ENCODE measurements at regions not wholly inside any gene's neighbourhood (a gene's known extent, or its start where the extent isn't known, plus 50 kb on each side); places are given as distances from the start of the nearest gene placed in this dataset.

GRCh38 chr16:66231452-66232160 is 134.9 kb upstream of the CDH5 start:
- Histone ChIP-seq H3K36me3 (replicated peaks in 1 of 2; ENCODE audit: control extremely low read depth in 1 of 2, control insufficient read depth in 1 of 2, extremely low read depth in 1 of 2, insufficient read depth in 2 of 2, low read length in 1 of 2) (no peaks in the 10 kb centered on the region), H3K27me3 (replicated peaks in 1 of 4; ENCODE audit: control extremely low read depth in 1 of 4, control insufficient read depth in 3 of 4, insufficient read depth in 4 of 4, low read length in 3 of 4) (peaks cover 0 to 2% (median 0%) of the 10 kb centered on the region in 4 experiments), H3K4me2 (replicated peaks; ENCODE audit: low read depth, low read length, poor library complexity, severe bottlenecking) (no peak overlapping the region), H3K4me3 (ENCODE audit: control extremely low read depth in 1 of 5, extremely low read depth in 1 of 5, insufficient read depth in 1 of 5, low read depth in 2 of 5, low read length in 4 of 5) (no peak overlapping the region), H2AFZ (ENCODE audit: insufficient read depth, low read depth, low read length, poor library complexity, severe bottlenecking) (no peak overlapping the region), H3K9me3 (ENCODE audit: control extremely low read depth in 1 of 3, control insufficient read depth in 2 of 3, insufficient read depth in 1 of 3, low read length in 2 of 3) (no peaks in the 10 kb centered on the region), H3K9ac (ENCODE audit: low read length) (no peak overlapping the region), H3K79me2 (ENCODE audit: control insufficient read depth, insufficient read depth, low read length) (no peaks in the 10 kb centered on the region), H4K20me1 (ENCODE audit: control insufficient read depth, insufficient read depth, low read length, poor library complexity, severe bottlenecking) (no peaks in the 10 kb centered on the region), H3K27ac (ENCODE audit: low read length in 2 of 2) (no peak overlapping the region), H3K4me1 (ENCODE audit: control insufficient read depth in 2 of 2, insufficient read depth in 2 of 2, low read length in 2 of 2) (no peaks in the 10 kb centered on the region)
- Mint-ChIP-seq H3K4me1 (no peaks in the 10 kb centered on the region), H3K27ac (no peak overlapping the region), H3K27me3 (peaks cover 16% of the 10 kb centered on the region), H3K9me3 (ENCODE audit: insufficient read depth) (no peaks in the 10 kb centered on the region), H3K4me3 (no peak overlapping the region)
- DNase-seq (no peak), ATAC-seq (ENCODE audit: low read depth) (no peak)
- ChIA-PET CTCF (no interaction called here), POLR2A (no interaction called here)
- 95% methylated on average over 5 of the region's 9 CpGs for WGBS (ENCODE audit: insufficient coverage)
- TF ChIP-seq, protein P1, sequence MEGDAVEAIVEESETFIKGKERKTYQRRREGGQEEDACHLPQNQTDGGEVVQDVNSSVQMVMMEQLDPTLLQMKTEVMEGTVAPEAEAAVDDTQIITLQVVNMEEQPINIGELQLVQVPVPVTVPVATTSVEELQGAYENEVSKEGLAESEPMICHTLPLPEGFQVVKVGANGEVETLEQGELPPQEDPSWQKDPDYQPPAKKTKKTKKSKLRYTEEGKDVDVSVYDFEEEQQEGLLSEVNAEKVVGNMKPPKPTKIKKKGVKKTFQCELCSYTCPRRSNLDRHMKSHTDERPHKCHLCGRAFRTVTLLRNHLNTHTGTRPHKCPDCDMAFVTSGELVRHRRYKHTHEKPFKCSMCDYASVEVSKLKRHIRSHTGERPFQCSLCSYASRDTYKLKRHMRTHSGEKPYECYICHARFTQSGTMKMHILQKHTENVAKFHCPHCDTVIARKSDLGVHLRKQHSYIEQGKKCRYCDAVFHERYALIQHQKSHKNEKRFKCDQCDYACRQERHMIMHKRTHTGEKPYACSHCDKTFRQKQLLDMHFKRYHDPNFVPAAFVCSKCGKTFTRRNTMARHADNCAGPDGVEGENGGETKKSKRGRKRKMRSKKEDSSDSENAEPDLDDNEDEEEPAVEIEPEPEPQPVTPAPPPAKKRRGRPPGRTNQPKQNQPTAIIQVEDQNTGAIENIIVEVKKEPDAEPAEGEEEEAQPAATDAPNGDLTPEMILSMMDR (IDR thresholded peaks at IDR 0.05) = no peak
- no peak for TF ChIP-seq EZH2 (IDR thresholded peaks at IDR 0.05; ENCODE audit: borderline replicate concordance, insufficient read depth, low read depth, low read length, poor library complexity, severe bottlenecking)
- intact Hi-C loops (cut with micrococcal nuclease) = no loop called here

DNA sequence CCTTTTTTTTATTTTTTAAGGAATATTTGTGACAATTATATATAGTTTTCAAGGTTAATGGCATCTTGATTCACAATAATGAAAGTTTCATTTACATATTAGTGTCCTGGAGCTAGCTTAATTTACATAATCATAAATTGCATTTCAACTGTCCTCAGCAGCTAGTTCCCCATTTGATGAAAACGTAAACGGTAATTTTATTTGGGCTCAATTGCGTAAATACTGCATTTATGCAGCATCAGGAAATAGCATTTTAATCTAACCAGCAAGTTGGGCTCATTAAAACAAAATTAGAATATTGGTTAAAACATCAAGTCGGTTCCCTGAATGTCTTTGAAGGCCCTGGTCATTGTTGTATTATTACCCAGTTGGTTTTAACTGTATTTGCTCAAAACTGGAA is 136.8 kb upstream of the CDH5 start:
- WGBS (ENCODE audit: insufficient coverage) = 20% methylated on average over 1 of the region's 4 CpGs
- intact Hi-C loops (cut with micrococcal nuclease) = no loop called here
- no peak overlapping the region for H3K27ac ChIP-seq (ENCODE audit: low read length in 2 of 2)
- no peaks in the 10 kb centered on the region for H4K20me1 ChIP-seq (ENCODE audit: control insufficient read depth, insufficient read depth, low read length, poor library complexity, severe bottlenecking)
- H3K4me1 ChIP-seq (ENCODE audit: control insufficient read depth in 2 of 2, insufficient read depth in 2 of 2, low read length in 2 of 2) = no peaks in the 10 kb centered on the region
- Mint-ChIP-seq H3K27me3 (peaks cover 20% of the 10 kb centered on the region), H3K4me3 (no peak overlapping the region), H3K4me1 (no peaks in the 10 kb centered on the region), H3K27ac (no peak overlapping the region), H3K9me3 (ENCODE audit: insufficient read depth) (no peaks in the 10 kb centered on the region)
- no peaks in the 10 kb centered on the region for H3K9me3 ChIP-seq (ENCODE audit: control extremely low read depth in 1 of 3, control insufficient read depth in 2 of 3, insufficient read depth in 1 of 3, low read length in 2 of 3)
- no peak overlapping the region for H3K4me3 ChIP-seq (ENCODE audit: control extremely low read depth in 1 of 5, extremely low read depth in 1 of 5, insufficient read depth in 1 of 5, low read depth in 2 of 5, low read length in 4 of 5)
- ATAC-seq (ENCODE audit: low read depth) (no peak), DNase-seq (no peak)
- no peaks in the 10 kb centered on the region for H3K79me2 ChIP-seq (ENCODE audit: control insufficient read depth, insufficient read depth, low read length)
- ChIA-PET CTCF (no interaction called here), POLR2A (no interaction called here)
- H3K9ac ChIP-seq (ENCODE audit: low read length) = no peak overlapping the region
- no peak overlapping the region for H2AFZ ChIP-seq (ENCODE audit: insufficient read depth, low read depth, low read length, poor library complexity, severe bottlenecking)
- no peak overlapping the region for H3K4me2 ChIP-seq (replicated peaks; ENCODE audit: low read depth, low read length, poor library complexity, severe bottlenecking)
- peaks cover 0 to 2% (median 0%) of the 10 kb centered on the region in 4 experiments for H3K27me3 ChIP-seq (replicated peaks in 1 of 4; ENCODE audit: control extremely low read depth in 1 of 4, control insufficient read depth in 3 of 4, insufficient read depth in 4 of 4, low read length in 3 of 4)
- TF ChIP-seq EZH2 (IDR thresholded peaks at IDR 0.05; ENCODE audit: borderline replicate concordance, insufficient read depth, low read depth, low read length, poor library complexity, severe bottlenecking) = no peak
- TF ChIP-seq, protein P1 (IDR thresholded peaks at IDR 0.05) = no peak
- no peaks in the 10 kb centered on the region for H3K36me3 ChIP-seq (replicated peaks in 1 of 2; ENCODE audit: control extremely low read depth in 1 of 2, control insufficient read depth in 1 of 2, extremely low read depth in 1 of 2, insufficient read depth in 2 of 2, low read length in 1 of 2)
